GM12873 (cell line): ENCODE measurements at regions not wholly inside any gene's neighbourhood (a gene's known extent, or its start where the extent isn't known, plus 50 kb on each side); places are given as distances from the start of the nearest gene placed in this dataset.

Experiments
- TF ChIP-seq, protein P1 (sequence below): IDR thresholded peaks from 2 replicates; pipeline ENCODE4 v1.5.1; 2012; ENCODE audit warnings: low read depth, mild to moderate bottlenecking, moderate library complexity, low read length, control low read depth; ENCODE audit not compliant: insufficient read depth; ENCODE audit errors: missing control alignments

DNA sequence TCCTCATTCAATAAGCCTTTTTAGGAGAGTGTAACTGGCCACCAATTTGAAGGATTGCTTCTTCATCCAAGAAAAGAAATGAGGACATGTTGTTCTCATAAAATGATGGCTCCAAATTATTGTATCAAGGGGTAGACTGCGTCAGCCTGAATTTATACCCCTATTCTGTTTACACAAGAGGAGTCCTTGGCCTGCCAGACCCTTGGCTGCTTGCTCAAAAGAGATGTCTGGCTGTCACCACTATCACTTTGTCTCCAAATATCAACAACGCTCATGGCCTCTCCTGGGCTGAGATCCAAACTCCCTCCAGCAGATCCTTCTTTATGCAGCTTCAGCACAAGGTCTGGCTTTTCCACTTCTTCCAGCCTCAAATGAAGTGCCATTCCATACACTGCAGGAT, 127.9 kb downstream of the OR13H1 start:
- TF ChIP-seq, protein P1, sequence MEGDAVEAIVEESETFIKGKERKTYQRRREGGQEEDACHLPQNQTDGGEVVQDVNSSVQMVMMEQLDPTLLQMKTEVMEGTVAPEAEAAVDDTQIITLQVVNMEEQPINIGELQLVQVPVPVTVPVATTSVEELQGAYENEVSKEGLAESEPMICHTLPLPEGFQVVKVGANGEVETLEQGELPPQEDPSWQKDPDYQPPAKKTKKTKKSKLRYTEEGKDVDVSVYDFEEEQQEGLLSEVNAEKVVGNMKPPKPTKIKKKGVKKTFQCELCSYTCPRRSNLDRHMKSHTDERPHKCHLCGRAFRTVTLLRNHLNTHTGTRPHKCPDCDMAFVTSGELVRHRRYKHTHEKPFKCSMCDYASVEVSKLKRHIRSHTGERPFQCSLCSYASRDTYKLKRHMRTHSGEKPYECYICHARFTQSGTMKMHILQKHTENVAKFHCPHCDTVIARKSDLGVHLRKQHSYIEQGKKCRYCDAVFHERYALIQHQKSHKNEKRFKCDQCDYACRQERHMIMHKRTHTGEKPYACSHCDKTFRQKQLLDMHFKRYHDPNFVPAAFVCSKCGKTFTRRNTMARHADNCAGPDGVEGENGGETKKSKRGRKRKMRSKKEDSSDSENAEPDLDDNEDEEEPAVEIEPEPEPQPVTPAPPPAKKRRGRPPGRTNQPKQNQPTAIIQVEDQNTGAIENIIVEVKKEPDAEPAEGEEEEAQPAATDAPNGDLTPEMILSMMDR: no peak

DNA sequence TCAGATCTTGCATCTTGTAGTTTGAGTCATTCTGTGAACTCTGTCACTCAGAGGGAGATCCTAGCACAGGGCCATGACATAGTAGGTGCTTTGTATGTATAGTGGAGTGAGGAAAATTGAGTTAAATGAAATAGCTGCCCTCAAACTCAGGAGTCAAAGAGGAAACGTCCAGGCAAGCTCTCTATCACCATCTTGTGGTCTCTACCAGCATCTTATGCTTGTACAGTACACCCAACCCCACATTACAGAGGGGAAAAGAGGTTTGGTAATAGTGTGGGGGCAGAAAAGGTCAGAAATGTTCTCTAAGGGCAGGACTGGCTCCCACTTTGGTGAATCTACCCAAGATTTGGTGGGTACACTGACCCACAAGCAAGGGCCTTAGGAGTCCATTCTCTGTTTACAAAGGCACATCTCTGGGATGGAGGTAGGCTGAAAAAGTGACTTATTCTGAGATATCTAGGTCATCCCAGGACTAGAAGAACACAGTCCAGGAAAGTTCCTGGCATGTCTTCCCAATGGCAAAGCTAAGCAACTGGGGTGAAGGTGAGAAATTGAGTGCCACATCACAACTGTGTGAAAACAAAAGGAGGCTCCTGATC, 131.8 kb downstream of the OR13H1 start:
- TF ChIP-seq, protein P1: peak; percentile 84

DNA sequence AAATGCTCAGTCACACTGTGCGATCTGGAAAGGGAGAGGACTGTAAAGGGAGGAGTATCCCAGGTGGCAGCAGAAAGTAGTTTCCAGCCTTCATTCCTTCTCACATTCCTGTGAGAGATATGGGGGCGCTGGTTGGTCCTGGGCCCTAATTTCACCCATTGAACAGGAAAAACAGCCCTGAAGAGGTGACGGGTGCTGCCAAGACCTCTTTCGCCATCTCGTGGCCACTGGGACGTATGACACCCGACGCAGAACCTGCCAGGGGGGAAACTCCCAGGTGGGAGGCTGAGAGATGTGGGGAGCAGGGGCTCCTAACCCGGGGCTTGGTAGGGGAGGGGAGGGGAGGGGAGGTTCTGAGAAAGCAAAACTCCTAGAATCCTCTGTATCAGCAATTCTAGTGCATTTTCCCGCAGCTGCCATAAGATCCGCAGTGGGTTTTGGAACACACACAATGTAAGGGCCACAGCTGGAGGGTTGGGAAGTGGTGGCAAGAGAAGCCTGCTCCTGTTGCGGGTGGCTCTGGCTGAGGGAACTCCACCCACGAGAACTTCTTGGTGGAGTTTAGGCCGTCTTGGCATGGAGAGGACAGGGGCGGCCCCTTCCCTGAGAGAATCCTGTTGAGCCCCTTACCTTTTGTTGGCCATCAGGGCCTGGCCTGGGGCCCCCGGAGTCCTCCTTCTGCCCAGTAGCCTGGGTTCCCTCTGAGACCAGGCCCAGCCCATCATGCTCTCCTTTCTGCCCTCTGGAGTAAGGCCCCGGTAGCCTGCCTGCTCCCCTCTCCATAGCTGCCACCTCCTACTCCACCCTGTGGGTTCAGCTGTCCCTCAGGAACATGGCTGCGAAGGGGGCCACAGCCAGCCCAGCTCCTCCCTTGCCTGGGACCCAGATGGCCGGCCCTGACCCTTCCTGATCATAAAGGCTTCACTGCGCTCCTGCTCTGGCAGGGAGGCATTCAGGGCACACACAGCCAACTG, 134.1 kb downstream of the OR13H1 start:
- TF ChIP-seq, protein P1: peak; percentile 91

DNA sequence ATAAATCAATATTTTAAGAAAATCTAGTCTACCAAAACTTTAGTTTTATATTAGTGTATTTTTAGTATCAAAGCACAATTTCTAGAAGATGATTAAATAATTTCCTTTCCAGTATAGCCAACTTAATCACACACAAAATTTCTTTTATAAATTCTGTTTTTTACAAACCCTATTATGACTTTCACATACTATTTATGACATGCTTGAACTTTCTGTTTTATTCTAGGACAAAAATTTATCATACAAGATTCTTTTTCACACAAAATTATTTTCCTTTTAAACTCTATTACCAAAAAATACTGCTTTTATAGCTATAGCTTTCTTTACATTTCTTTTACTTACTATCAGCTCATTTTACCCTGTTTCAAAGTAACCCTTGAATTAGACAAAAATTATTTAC, 149.5 kb downstream of the OR13H1 start:
- TF ChIP-seq, protein P1: no peak

DNA sequence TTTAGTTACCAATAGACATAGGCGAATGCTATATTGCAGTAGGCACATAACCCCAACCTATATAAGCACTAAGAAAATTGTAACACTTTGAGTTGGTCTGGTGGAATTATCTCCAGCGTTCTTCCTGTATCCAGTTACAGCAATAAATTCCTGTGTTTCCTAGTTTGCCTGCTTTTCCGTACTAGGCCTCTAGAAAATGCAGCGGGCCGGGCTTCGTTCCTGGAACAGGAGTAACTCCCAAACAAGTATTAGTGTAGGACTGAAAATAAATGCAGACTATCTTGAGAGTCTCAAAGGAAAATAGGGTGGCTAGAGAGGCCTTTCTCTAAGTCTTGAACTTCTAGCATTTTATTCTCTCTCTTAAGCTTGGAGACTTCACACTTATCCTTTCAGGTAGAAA, 159.8 kb downstream of the OR13H1 start:
- TF ChIP-seq, protein P1: no peak

DNA sequence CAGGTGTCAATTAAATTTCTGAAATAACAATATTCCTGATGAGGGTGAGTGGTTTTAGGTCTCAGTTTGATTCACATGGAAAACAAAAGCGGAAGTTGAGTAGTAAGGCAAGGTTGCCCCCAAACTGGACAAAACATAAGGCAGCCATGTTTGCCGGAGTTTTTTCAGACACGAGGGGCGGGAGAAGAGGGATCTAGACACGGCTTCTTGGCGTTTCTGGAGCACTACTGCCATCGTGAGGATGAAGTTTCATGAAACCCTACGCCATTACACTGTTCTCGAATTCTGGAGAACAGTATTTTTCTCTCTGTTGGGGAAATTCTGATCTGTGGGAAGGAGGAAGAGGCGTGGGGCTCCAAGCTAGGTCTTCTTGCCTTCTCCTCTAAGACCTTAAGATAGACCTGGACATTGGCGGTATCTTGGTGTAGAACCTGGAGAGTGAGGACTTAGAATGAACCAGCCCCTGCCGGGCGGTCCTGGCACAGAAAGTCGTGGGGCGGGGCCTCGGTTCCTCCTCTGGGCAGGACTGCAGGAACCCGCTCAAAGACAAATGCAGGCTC, 160.3 kb downstream of the OR13H1 start:
- TF ChIP-seq, protein P1: peak; percentile 55

DNA sequence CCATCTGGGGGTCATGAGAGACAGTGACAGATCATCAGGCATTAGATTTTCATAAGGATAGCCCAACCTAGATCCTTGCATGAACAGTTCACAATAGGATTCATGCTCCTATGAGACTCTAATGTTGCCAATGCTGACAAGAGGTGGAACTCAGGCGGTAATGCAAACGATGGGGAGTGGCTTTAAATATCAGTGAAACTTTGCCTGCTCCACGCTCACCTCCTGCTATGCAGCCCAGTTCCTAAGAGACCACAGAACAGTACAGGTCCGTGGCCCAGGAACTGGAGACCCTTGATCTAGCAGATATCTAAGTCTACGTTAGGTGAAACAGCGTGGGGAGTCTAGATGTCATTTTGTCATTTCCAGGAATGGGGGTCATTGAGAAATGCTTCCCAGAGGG, 165.7 kb downstream of the OR13H1 start:
- TF ChIP-seq, protein P1: no peak
